ENCODE measurements at regions not wholly inside any gene's neighbourhood (a gene's known extent, or its start where the extent isn't known, plus 50 kb on each side); places are given as distances from the start of the nearest gene placed in this dataset.

- Histone ChIP-seq H3K36me3 (no peaks in the 10 kb centered on the region), H3K4me3 (no peak overlapping the region), H3K4me2 (no peak overlapping the region), H3K4me1 (no peaks in the 10 kb centered on the region), H4K20me1 (no peaks in the 10 kb centered on the region), H3K9me3 (replicated peaks in 1 of 11) (no peaks in the 10 kb centered on the region), H3K9ac (no peak overlapping the region), H3K27ac (no peak overlapping the region), H3K27me3 (no peaks in the 10 kb centered on the region)
- TF ChIP-seq Cebpa-rat (IDR thresholded peaks at IDR 0.05), result no peak
These were observed 362.7 kb upstream of the AZI2 start for GRCh38 chr3:28711293-28711692.

- Histone ChIP-seq H3K27ac (no peak overlapping the region), H3K9ac (no peak overlapping the region), H3K9me3 (replicated peaks in 1 of 11) (no peaks in the 10 kb centered on the region; a peak in 1 of 22 replicates), H3K27me3 (no peaks in the 10 kb centered on the region), H4K20me1 (no peaks in the 10 kb centered on the region), H3K4me2 (no peak overlapping the region), H3K4me1 (no peaks in the 10 kb centered on the region), H3K4me3 (no peak overlapping the region), H3K36me3 (no peaks in the 10 kb centered on the region)
- TF ChIP-seq Cebpa-rat (IDR thresholded peaks at IDR 0.05), result no peak
These were observed 368.3 kb upstream of the AZI2 start for GRCh38 chr3:28716939-28717338.

- Histone ChIP-seq H3K27me3 (no peaks in the 10 kb centered on the region), H3K4me3 (no peak overlapping the region), H3K36me3 (no peaks in the 10 kb centered on the region), H3K27ac (no peak overlapping the region), H3K4me2 (no peak overlapping the region), H4K20me1 (no peaks in the 10 kb centered on the region), H3K9me3 (replicated peaks in 1 of 11) (no peaks in the 10 kb centered on the region; a peak in 1 of 22 replicates), H3K4me1 (no peaks in the 10 kb centered on the region), H3K9ac (no peak overlapping the region)
- no peak for TF ChIP-seq Cebpa-rat (IDR thresholded peaks at IDR 0.05)
These were observed 369.6 kb upstream of the AZI2 start for GRCh38 chr3:28718074-28718849.

GRCh38 chr3:28726840-28727239, 378.2 kb upstream of the AZI2 start:
- no peaks in the 10 kb centered on the region for H3K4me1 ChIP-seq
- no peak overlapping the region for H3K4me2 ChIP-seq

GRCh38 chr3:28727307-28727706, 378.7 kb upstream of the AZI2 start:
- Histone ChIP-seq H3K27me3 (no peaks in the 10 kb centered on the region), H3K9ac (no peak overlapping the region), H3K4me2 (no peak overlapping the region), H3K4me1 (no peaks in the 10 kb centered on the region), H3K9me3 (replicated peaks in 1 of 11) (no peaks in the 10 kb centered on the region; a peak in 1 of 22 replicates), H3K4me3 (no peak overlapping the region), H3K36me3 (no peaks in the 10 kb centered on the region), H3K27ac (no peak overlapping the region), H4K20me1 (no peaks in the 10 kb centered on the region)
- TF ChIP-seq Cebpa-rat (IDR thresholded peaks at IDR 0.05), result no peak

More at GRCh38 chr3:28726840-28727239, 378.2 kb upstream of the AZI2 start:
- H3K9ac ChIP-seq, result no peak overlapping the region
- TF ChIP-seq Cebpa-rat (IDR thresholded peaks at IDR 0.05), result no peak
- H3K9me3 ChIP-seq (replicated peaks in 1 of 11), result no peaks in the 10 kb centered on the region; a peak in 1 of 22 replicates
- H3K27me3 ChIP-seq, result no peaks in the 10 kb centered on the region
- H3K4me3 ChIP-seq, result no peak overlapping the region
- no peaks in the 10 kb centered on the region for H3K36me3 ChIP-seq
- no peak overlapping the region for H3K27ac ChIP-seq
- no peaks in the 10 kb centered on the region for H4K20me1 ChIP-seq

GRCh38 chr3:28738425-28738824, 389.8 kb upstream of the AZI2 start:
- H3K9ac ChIP-seq, result no peak overlapping the region
- no peak for TF ChIP-seq Cebpa-rat (IDR thresholded peaks at IDR 0.05)
- H3K27ac ChIP-seq, result no peak overlapping the region

GRCh38 chr3:28739647-28740046, 391.0 kb upstream of the AZI2 start:
- Histone ChIP-seq H3K27ac (no peak overlapping the region), H4K20me1 (no peaks in the 10 kb centered on the region), H3K9ac (no peak overlapping the region), H3K4me3 (no peak overlapping the region), H3K36me3 (no peaks in the 10 kb centered on the region), H3K4me2 (no peak overlapping the region), H3K4me1 (no peaks in the 10 kb centered on the region), H3K27me3 (no peaks in the 10 kb centered on the region), H3K9me3 (replicated peaks in 1 of 11) (peaks cover 0 to 8% (median 0%) of the 10 kb centered on the region in 11 experiments; a peak in 2 of 22 replicates)
- no peak for TF ChIP-seq Cebpa-rat (IDR thresholded peaks at IDR 0.05)

More at GRCh38 chr3:28738425-28738824, 389.8 kb upstream of the AZI2 start:
- no peaks in the 10 kb centered on the region for H3K27me3 ChIP-seq
- no peaks in the 10 kb centered on the region for H3K36me3 ChIP-seq
- H4K20me1 ChIP-seq, result no peaks in the 10 kb centered on the region
- no peaks in the 10 kb centered on the region for H3K4me1 ChIP-seq
- H3K4me2 ChIP-seq, result no peak overlapping the region
- peaks cover 0 to 9% (median 3%) of the 10 kb centered on the region in 11 experiments; a peak in 3 of 22 replicates for H3K9me3 ChIP-seq (replicated peaks in 1 of 11)
- no peak overlapping the region for H3K4me3 ChIP-seq

- Histone ChIP-seq H3K4me1 (no peaks in the 10 kb centered on the region), H3K27me3 (no peaks in the 10 kb centered on the region), H4K20me1 (no peaks in the 10 kb centered on the region), H3K27ac (no peak overlapping the region), H3K4me3 (no peak overlapping the region), H3K36me3 (no peaks in the 10 kb centered on the region), H3K9ac (no peak overlapping the region), H3K9me3 (replicated peaks in 1 of 11) (no peaks in the 10 kb centered on the region), H3K4me2 (no peak overlapping the region)
- no peak for TF ChIP-seq Cebpa-rat (IDR thresholded peaks at IDR 0.05)
These were observed 394.6 kb upstream of the AZI2 start for GRCh38 chr3:28743271-28743670.

GRCh38 chr3:28743831-28744230, 395.2 kb upstream of the AZI2 start:
- Histone ChIP-seq H3K4me2 (no peak overlapping the region), H3K36me3 (no peaks in the 10 kb centered on the region)
- TF ChIP-seq Cebpa-rat (IDR thresholded peaks at IDR 0.05), result no peak

GRCh38 chr3:28745436-28745835, 396.8 kb upstream of the AZI2 start:
- no peak for TF ChIP-seq Cebpa-rat (IDR thresholded peaks at IDR 0.05)
- Histone ChIP-seq H3K27ac (no peak overlapping the region), H4K20me1 (no peaks in the 10 kb centered on the region), H3K9ac (no peak overlapping the region), H3K4me2 (no peak overlapping the region), H3K4me1 (no peaks in the 10 kb centered on the region), H3K4me3 (no peak overlapping the region), H3K27me3 (no peaks in the 10 kb centered on the region), H3K9me3 (replicated peaks in 1 of 11) (peaks cover 0 to 17% (median 6%) of the 10 kb centered on the region in 11 experiments; a peak in 12 of 22 replicates), H3K36me3 (no peaks in the 10 kb centered on the region)

More at GRCh38 chr3:28743831-28744230, 395.2 kb upstream of the AZI2 start:
- Histone ChIP-seq H3K27me3 (no peaks in the 10 kb centered on the region), H3K9ac (no peak overlapping the region), H3K9me3 (replicated peaks in 1 of 11) (peaks cover 0 to under 1% (median 0%) of the 10 kb centered on the region in 11 experiments; a peak in 1 of 22 replicates), H4K20me1 (no peaks in the 10 kb centered on the region), H3K4me3 (no peak overlapping the region), H3K27ac (no peak overlapping the region), H3K4me1 (no peaks in the 10 kb centered on the region)
